HG03469 (cell line): ENCODE measurements at regions not wholly inside any gene's neighbourhood (a gene's known extent, or its start where the extent isn't known, plus 50 kb on each side); places are given as distances from the start of the nearest gene placed in this dataset.
"Not testable (repeated sequence)": the region's sequence is repeated elsewhere in the genome, so short reads cannot be mapped to it uniquely, and the experiment has no call there.

ENCODE experiments used
- ATAC-seq: cut with Tn5 transposase; IDR thresholded peaks from one replicate; pipeline ENCODE4 v1.9.1; 2021; ENCODE audit warnings: mild to moderate bottlenecking, moderate library complexity, moderate number of reproducible peaks; ENCODE audit not compliant: unreplicated experiment

DNA sequence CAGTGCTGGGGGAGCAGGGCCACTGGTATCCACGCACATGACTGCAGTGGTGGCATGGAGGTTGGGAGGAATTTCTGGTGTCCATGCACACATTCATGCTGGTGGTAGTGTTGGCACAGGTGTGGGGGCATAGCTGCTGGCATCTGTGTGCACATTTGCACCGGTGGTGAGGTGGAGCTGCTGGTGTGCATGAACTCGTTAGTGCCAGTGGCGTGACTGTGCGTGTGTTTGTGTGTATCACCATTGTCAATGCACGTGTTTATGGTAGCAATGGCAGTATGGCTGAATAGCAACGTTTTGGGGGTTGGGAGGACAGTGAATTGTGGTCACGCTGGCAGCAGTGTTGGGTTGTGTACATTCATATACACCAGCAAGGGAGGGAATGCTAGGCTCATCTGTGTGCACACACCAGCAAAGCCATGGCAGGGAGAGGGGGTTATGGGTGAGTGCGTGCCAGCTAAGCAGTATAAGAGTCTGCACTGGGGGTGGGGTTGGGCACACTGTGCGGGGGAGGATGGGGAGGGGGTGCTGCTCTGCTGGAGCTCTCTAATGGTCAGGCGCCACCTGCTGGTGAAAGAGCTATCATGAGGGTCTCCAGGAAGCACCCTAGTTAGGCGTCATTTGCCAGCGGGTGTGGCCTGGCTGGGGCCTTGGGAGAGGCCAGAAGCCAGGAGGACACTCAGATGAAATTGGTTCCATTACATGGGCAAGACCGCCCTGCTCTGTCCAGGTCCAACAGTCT is 626.1 kb upstream of the ID4 start:
- no peak for ATAC-seq

GRCh38 chr6:19214231-19214630 is 622.9 kb upstream of the ID4 start:
- ATAC-seq = no peak

DNA sequence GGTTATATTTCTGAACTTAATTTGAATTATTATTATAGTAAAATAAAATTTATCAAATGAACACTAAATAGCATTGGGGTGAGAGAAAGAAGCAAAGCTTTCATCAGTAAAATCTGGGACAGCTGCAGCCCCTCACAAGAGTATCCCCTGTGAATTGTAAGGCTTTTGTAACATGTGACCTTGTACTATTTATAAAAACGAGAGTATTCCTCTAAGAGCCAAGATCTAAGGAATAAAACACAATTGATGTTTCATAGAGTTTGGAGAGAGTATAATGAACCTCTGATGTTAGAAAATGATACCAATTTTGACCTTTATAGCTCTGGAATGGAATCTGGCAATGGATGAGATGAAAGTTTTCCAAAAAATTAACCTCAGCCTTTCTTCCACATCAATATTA is 617.2 kb upstream of the ID4 start:
- no peak for ATAC-seq

GRCh38 chr6:19231878-19232561 is 605.1 kb upstream of the ID4 start:
- no peak for ATAC-seq

GRCh38 chr6:19245656-19246055 is 591.5 kb upstream of the ID4 start:
- no peak for ATAC-seq

- not testable (repeated sequence) for ATAC-seq
Observed at GRCh38 chr6:19247181-19247580, 590.0 kb upstream of the ID4 start.

DNA sequence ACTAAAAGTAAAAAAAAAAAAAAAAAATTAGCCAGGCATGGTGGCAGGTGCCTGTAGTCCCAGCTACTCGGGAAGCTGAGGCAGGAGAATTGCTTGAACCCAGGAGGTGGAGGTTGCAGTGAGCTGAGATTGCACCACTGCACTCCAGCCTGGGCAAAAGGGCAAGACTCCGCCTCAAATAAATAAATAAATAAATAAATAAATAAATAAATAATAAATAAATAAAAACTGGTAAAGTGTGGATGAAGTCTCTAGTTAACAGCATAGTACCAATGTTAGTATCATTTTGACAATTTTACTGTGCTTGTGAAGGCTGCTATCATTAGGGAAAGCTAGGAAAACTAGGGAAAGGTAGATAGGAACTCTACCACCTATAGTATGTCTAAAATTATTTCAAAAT is 581.0 kb upstream of the ID4 start:
- ATAC-seq = not testable (repeated sequence)

DNA sequence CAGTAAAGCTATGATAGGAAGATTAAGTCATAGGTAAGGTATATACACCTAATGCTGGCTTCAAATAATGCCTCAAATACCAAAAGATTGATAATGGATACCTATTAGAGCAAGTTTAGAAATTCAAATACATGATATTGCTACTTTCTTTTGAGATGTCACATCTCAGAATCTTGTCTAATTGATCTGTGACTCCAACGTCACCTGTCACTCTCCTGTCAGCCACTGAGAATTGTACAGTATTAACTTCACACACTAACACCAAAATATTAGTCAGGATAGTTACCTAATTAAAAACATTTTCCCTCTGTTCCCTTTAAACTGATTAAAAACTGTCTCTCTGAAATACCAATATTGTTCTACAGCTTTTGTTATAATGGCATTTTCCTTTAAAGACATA is 575.5 kb upstream of the ID4 start:
- no peak for ATAC-seq

DNA sequence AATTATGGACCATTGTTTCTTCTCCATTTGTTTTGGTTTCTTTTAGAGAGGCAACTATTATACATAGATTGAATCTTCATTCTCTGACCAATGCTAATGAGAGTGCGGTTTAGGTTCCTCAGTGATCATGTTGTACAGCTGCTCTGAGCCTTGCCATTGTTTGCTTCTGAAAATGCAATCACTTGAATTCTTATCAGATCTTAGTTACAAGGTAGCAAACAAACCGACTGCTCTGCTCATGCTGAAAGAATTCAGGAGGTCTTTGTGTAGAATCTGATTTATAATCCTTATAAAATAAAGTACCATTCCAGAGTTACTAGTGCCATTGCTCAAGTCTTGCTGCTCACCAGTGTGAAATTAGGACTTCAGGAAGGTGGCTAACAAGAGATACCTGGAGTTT is 569.1 kb upstream of the ID4 start:
- no peak for ATAC-seq

DNA sequence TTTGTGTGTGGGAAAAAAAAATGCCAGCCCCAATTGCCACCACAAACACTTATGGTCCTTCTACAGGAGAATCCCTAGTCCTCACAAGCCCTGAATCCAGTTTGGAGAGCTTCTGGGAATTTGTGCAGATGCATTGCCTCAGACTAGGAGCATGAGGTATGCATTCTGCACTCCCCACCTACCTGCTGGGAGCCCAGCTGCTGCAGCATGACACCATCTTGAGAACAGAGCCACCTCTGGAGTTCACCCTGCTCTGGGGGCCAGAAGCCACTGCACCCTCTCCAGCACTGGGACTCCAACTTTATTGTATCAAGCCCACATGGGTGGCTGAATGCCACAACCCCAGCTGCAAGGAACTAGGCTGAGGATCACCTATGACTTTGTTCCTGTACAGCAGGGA is 568.5 kb upstream of the ID4 start:
- ATAC-seq = no peak

- ATAC-seq = no peak
Observed at GRCh38 chr6:19269341-19269898, 567.8 kb upstream of the ID4 start.

DNA sequence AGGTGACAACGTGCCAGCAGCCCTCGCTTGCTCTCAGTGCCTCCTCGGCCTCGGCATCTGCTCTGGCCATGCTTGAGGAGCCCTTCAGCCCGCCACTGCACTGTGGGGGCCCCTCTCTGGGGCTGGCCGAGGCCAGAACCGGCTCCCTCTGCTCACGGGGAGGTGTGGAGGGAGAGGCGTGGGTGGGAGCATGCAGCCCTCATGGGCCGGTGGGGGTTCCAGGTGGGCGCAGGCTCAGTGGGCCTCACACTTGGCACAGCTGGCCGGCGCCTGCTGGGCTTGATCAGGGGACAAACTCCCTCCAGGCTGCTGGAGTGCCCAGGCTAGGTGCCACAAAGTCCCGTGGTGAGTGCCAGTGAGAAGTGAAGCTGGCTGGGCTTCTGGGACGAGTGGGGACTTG is 566.6 kb upstream of the ID4 start:
- ATAC-seq = no peak

DNA sequence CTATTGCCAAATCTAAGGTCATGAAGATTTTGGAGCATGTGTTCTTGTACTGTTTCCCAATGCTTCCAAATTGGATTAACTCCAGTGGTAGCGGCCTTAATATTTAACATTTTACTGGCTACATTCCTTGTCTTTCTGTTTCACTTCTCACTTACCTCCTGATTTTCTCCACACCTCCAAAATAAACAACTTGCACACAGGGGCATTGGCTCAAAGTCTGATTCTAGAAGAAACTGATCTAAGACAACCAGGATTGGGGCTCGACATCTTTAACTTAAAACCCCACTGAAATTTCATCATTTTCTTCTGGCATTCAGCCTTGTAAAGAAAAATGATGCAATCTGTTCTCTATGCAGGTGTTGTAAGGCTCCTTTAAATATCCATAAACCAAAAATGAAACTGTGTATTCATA is 557.9 kb upstream of the ID4 start:
- no peak for ATAC-seq

DNA sequence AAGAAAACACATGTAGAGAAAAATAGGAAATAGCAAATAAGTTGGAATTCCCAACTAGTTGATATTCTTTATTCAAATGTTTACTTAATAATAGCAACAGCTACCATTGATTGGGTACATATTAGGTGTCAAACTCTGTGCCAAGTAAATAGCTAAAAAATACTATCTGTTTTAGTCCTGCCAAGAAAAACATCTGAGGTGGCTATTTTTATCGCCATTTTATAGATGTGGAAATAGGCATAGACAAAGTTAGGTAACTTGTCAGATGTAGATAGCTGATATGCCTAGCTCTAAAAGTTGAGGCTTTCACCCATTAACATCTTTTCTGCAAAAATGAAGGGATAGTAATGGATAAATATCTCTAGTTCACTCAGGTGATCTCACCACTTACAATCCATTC is 549.2 kb upstream of the ID4 start:
- no peak for ATAC-seq

DNA sequence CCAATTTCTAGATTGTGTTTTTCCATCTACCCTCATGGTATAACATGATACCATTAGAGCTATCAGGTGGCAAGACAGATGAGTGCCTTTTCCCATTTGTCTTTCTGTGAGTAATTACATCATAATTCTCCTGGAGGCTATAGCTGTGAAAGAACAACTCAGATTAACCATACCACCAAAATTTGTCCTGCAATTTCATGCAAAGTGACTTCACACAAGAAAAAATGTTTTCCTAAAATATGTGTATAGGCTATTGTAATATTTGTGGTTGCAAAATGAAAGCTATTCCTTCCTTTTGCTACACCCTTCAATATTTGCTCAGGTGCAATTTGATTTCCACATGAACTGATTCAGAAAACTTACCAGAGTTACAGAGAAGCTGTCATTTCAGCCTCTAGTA is 547.7 kb upstream of the ID4 start:
- ATAC-seq = no peak

DNA sequence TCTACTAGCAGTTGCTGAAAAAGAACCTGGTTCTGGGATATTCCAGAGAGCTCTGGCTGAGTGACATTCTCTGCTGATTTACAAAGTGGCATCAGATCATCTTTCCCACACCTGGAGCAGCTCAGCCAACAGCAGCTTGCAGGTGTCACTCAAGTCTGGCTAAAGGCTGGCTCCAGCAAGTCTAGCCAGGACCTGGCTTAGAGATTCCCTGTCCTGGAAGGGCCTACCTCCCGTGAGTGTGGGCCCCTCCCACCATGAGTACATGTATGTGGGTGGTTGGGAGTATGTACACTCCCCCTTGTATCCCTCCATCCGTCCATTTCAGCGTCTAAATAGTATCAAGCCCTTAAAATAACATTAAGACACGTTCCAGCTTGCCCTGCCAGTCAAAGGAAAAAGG is 539.3 kb upstream of the ID4 start:
- no peak for ATAC-seq

GRCh38 chr6:19298421-19298820 is 538.7 kb upstream of the ID4 start:
- ATAC-seq = no peak

- no peak for ATAC-seq
Observed at GRCh38 chr6:19299129-19299528, 538.0 kb upstream of the ID4 start.

- ATAC-seq = no peak
Observed at GRCh38 chr6:19301980-19302379, 535.2 kb upstream of the ID4 start.

- ATAC-seq = no peak
Observed at GRCh38 chr6:19303383-19303782, 533.8 kb upstream of the ID4 start.

DNA sequence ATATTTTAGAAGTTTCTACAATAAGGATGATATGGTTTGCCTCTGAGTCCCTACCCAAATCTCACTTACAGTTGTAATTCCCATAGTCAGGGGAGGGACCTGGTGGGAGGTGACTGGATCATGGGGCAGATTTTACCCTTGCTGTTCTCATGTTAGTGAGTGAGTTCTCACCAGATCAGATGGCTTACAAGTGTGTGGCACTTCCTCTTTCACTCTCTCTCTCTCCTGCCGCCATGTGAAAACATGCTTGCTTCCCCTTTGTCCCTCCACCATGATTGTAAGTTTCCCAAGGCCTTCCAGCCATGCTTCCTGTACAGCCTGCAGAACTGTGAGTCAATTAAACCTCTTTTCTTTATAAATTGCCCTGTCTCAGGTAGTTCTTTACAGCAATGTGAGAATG is 527.5 kb upstream of the ID4 start:
- ATAC-seq = no peak

GRCh38 chr6:19311786-19312185 is 525.4 kb upstream of the ID4 start:
- no peak for ATAC-seq
